Parathyroid adenoma (tissue), 2 donors: ENCODE measurements at regions not wholly inside any gene's neighbourhood (a gene's known extent, or its start where the extent isn't known, plus 50 kb on each side); places are given as distances from the start of the nearest gene placed in this dataset.

Experiments used
- H2AFZ ChIP-seq: fragments of 300-600 bp; sonication (generic); one replicate; pipeline ENCODE4 v1.7.0; 2017; ENCODE audit warnings: antibody characterized with exemption, mild to moderate bottlenecking
- H3K27ac ChIP-seq: fragments of 300-600 bp; sonication (generic); one replicate; pipeline ENCODE4 v1.7.0; 2017
- H3K27me3 ChIP-seq: fragments of 300-600 bp; sonication (generic); one replicate; pipeline ENCODE4 v1.7.0; 2017; ENCODE audit warnings: low read length; ENCODE audit not compliant: control insufficient read depth, insufficient read depth
- H3K36me3 ChIP-seq: fragments of 300-600 bp; sonication (generic); one replicate; pipeline ENCODE4 v1.7.0; 2017; ENCODE audit warnings: low read length; ENCODE audit not compliant: control insufficient read depth, insufficient read depth
- H3K4me1 ChIP-seq: fragments of 300-600 bp; sonication (generic); one replicate; pipeline ENCODE4 v1.7.0; 2017; ENCODE audit warnings: control low read depth
- H3K4me2 ChIP-seq: fragments of 300-600 bp; sonication (generic); one replicate; pipeline ENCODE4 v1.7.0; 2017; ENCODE audit warnings: low read length
- H3K4me3 ChIP-seq: fragments of 300-600 bp; sonication (generic); one replicate; pipeline ENCODE4 v1.7.0; 2017; ENCODE audit warnings: low read depth, low read length
- H3K79me2 ChIP-seq: fragments of 300-600 bp; sonication (generic); one replicate; pipeline ENCODE4 v1.7.0; 2017; ENCODE audit warnings: control low read depth
- H3K9ac ChIP-seq: fragments of 300-600 bp; sonication (generic); one replicate; pipeline ENCODE4 v1.7.0; 2017; ENCODE audit warnings: mild to moderate bottlenecking
- H3K9me3 ChIP-seq: fragments of 300-600 bp; sonication (generic); one replicate; pipeline ENCODE4 v1.7.0; 2017; ENCODE audit warnings: low read length; ENCODE audit not compliant: control insufficient read depth
- CTCF ChIP-seq: fragments of 300-600 bp; sonication (generic); IDR thresholded peaks from one replicate; pipeline ENCODE4 v1.7.0; 2017; ENCODE audit warnings: antibody characterized with exemption, mild to moderate bottlenecking
- donor health status: primary hyperparathyroidism.

- no peaks in the 10 kb centered on the region for H3K27me3 ChIP-seq
- no peak for TF ChIP-seq CTCF
These were observed 73.3 kb upstream of the L3MBTL4 start for GRCh38 chr18:6487968-6488367.

GRCh38 chr18:6488956-6489355, 74.2 kb upstream of the L3MBTL4 start:
- no peaks in the 10 kb centered on the region for H3K79me2 ChIP-seq
- no peak overlapping the region for H2AFZ ChIP-seq
- H3K4me2 ChIP-seq = no peak overlapping the region
- no peak overlapping the region for H3K27ac ChIP-seq
- H3K36me3 ChIP-seq = no peaks in the 10 kb centered on the region
- no peaks in the 10 kb centered on the region for H3K9me3 ChIP-seq
- no peaks in the 10 kb centered on the region for H3K4me1 ChIP-seq
- no peak overlapping the region for H3K4me3 ChIP-seq
- H3K27me3 ChIP-seq = no peaks in the 10 kb centered on the region
- no peak overlapping the region for H3K9ac ChIP-seq
- no peak for TF ChIP-seq CTCF

More at GRCh38 chr18:6487968-6488367, 73.3 kb upstream of the L3MBTL4 start:
- H3K79me2 ChIP-seq = no peaks in the 10 kb centered on the region
- no peaks in the 10 kb centered on the region for H3K36me3 ChIP-seq
- H3K4me2 ChIP-seq = no peak overlapping the region
- H2AFZ ChIP-seq = no peak overlapping the region
- H3K4me1 ChIP-seq = no peaks in the 10 kb centered on the region
- no peak overlapping the region for H3K9ac ChIP-seq
- no peak overlapping the region for H3K4me3 ChIP-seq
- H3K27ac ChIP-seq = no peak overlapping the region
- H3K9me3 ChIP-seq = no peaks in the 10 kb centered on the region

GRCh38 chr18:6489977-6490376, 75.3 kb upstream of the L3MBTL4 start:
- no peak for TF ChIP-seq CTCF
- Histone ChIP-seq H3K4me1 (no peaks in the 10 kb centered on the region), H3K27ac (no peak overlapping the region), H3K4me2 (no peak overlapping the region), H3K27me3 (no peaks in the 10 kb centered on the region), H2AFZ (no peak overlapping the region), H3K9me3 (no peaks in the 10 kb centered on the region), H3K4me3 (no peak overlapping the region), H3K9ac (no peak overlapping the region), H3K36me3 (no peaks in the 10 kb centered on the region), H3K79me2 (no peaks in the 10 kb centered on the region)

- H3K4me1 ChIP-seq = no peaks in the 10 kb centered on the region
- no peak overlapping the region for H3K4me2 ChIP-seq
- no peaks in the 10 kb centered on the region for H3K79me2 ChIP-seq
- no peak overlapping the region for H3K9ac ChIP-seq
- no peak overlapping the region for H3K4me3 ChIP-seq
- H3K27ac ChIP-seq = no peak overlapping the region
- no peaks in the 10 kb centered on the region for H3K9me3 ChIP-seq
- no peaks in the 10 kb centered on the region for H3K36me3 ChIP-seq
- H2AFZ ChIP-seq = no peak overlapping the region
- TF ChIP-seq CTCF = no peak
- H3K27me3 ChIP-seq = no peaks in the 10 kb centered on the region
These were observed 78.5 kb upstream of the L3MBTL4 start for GRCh38 chr18:6493194-6493593.

DNA sequence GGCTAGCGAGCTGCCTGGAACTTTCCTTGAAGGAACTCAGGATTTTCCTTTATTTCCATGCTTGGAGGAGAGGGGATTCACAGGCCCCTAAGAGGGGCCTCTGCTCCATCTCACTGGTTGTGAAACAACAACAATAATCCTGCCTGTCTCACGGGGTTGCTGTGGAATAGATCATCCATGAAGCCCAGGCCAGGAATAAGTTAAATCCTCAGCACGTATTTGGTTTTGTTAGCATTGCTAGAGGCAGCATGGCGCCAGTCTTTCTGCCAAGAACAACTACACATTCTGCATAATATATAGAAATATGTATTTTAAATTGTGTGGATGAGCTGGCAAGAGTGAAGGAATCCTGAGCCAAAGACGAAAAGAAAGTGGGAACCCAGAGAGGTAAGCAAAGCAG, 80.8 kb upstream of the L3MBTL4 start:
- Histone ChIP-seq H3K27ac (no peak overlapping the region), H3K4me3 (no peak overlapping the region), H3K4me2 (no peak overlapping the region), H2AFZ (no peak overlapping the region), H3K9ac (no peak overlapping the region), H3K4me1 (no peaks in the 10 kb centered on the region), H3K27me3 (no peaks in the 10 kb centered on the region), H3K9me3 (no peaks in the 10 kb centered on the region), H3K36me3 (no peaks in the 10 kb centered on the region), H3K79me2 (no peaks in the 10 kb centered on the region)
- TF ChIP-seq CTCF = no peak
